Loucy (cell line): ENCODE measurements at regions not wholly inside any gene's neighbourhood (a gene's known extent, or its start where the extent isn't known, plus 50 kb on each side); places are given as distances from the start of the nearest gene placed in this dataset.

Source experiments
- H2AFZ ChIP-seq: fragments of 200-600 bp; sonication (generic); 2 replicates; pipeline ENCODE4 v1.6.0; 2016; ENCODE audit warnings: antibody characterized with exemption, mild to moderate bottlenecking, low read length, moderate library complexity
- H3F3A ChIP-seq: fragments of 200-600 bp; 2 replicates; pipeline ENCODE4 v1.6.0; 2016; ENCODE audit warnings: antibody characterized with exemption, low read depth, mild to moderate bottlenecking
- H3K27me3 ChIP-seq: fragments of 200-600 bp; sonication (generic); 2 replicates; pipeline ENCODE4 v1.6.1; 2014; ENCODE audit warnings: low read length, mild to moderate bottlenecking; ENCODE audit not compliant: insufficient read depth, poor library complexity, severe bottlenecking
- H3K36me3 ChIP-seq: fragments of 200-600 bp; sonication (generic); 2 replicates; pipeline ENCODE4 v1.6.1; 2016; ENCODE audit warnings: low read length; ENCODE audit not compliant: insufficient read depth
- H3K4me1 ChIP-seq: fragments of 200-600 bp; sonication (generic); 2 replicates; pipeline ENCODE4 v1.5.1; 2014; ENCODE audit warnings: low read length, mild to moderate bottlenecking; ENCODE audit not compliant: insufficient read depth, poor library complexity, severe bottlenecking
- H3K4me2 ChIP-seq: fragments of 200-600 bp; sonication (generic); 2 replicates; pipeline ENCODE4 v1.6.0; 2014; ENCODE audit warnings: antibody characterized with exemption, low read length, low read depth, mild to moderate bottlenecking; ENCODE audit not compliant: poor library complexity, severe bottlenecking
- H3K4me3 ChIP-seq: fragments of 200-600 bp; sonication (generic); 2 replicates; pipeline ENCODE4 v1.5.1; 2014; ENCODE audit warnings: low read length, mild to moderate bottlenecking, mixed read lengths; ENCODE audit not compliant: poor library complexity, severe bottlenecking
- H3K79me2 ChIP-seq: fragments of 200-600 bp; sonication (generic); 2 replicates; pipeline ENCODE4 v1.6.1; 2014; ENCODE audit warnings: low read length; ENCODE audit not compliant: insufficient read depth
- H3K9ac ChIP-seq: fragments of 200-600 bp; sonication (generic); 2 replicates; pipeline ENCODE4 v1.6.0; 2014; ENCODE audit warnings: mild to moderate bottlenecking, low read depth, low read length, moderate library complexity; ENCODE audit not compliant: poor library complexity, severe bottlenecking
- H3K9me2 ChIP-seq: fragments of 200-600 bp; sonication (generic); replicated peaks from 2 replicates; pipeline ENCODE4 v1.6.1; 2016; ENCODE audit warnings: low read depth, low read length, mixed read lengths
- H3K9me3 ChIP-seq: fragments of 200-600 bp; sonication (generic); 2 replicates; pipeline ENCODE4 v1.6.1; 2014; ENCODE audit warnings: mild to moderate bottlenecking, antibody characterized with exemption, low read length, low read depth; ENCODE audit not compliant: insufficient read depth
- H4K20me1 ChIP-seq: fragments of 200-600 bp; sonication (generic); 2 replicates; pipeline ENCODE4 v1.6.0; 2014; ENCODE audit warnings: antibody characterized with exemption, low read length, mild to moderate bottlenecking; ENCODE audit not compliant: insufficient read depth, poor library complexity, severe bottlenecking
- EZH2phosphoT487 ChIP-seq: fragments of 200-600 bp; IDR thresholded peaks from 2 replicates; pipeline ENCODE4 v1.6.1; 2018; ENCODE audit warnings: antibody characterized with exemption, mild to moderate bottlenecking, moderate library complexity, borderline replicate concordance
- TF ChIP-seq, protein P1 (sequence below): fragments of 200-600 bp; sonication (generic); conservative IDR thresholded peaks from 2 replicates; pipeline ENCODE4 v1.5.1; 2014; ENCODE audit warnings: mild to moderate bottlenecking, antibody characterized with exemption, low read length

DNA sequence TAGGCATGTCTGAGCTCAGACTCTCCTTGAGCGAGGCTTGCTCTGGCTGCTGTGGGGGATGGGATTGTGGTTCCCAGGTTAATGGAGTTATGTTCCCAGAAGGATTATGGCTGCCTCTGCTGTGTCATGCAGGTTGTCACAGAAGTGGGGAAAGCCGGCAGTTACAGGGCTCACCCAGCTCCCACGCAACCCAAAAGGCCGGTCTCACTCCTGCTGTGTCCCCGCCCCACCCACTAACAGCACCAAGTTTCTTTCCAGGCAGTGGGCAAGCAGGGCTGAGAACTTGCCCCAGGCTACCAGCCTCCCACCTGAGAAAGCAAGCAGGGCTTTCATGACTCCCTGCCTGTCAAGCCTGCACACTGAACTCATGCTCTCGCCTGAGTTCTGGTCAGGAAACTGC lies 750.5 kb downstream of the FRK start:
- TF ChIP-seq, protein P1, sequence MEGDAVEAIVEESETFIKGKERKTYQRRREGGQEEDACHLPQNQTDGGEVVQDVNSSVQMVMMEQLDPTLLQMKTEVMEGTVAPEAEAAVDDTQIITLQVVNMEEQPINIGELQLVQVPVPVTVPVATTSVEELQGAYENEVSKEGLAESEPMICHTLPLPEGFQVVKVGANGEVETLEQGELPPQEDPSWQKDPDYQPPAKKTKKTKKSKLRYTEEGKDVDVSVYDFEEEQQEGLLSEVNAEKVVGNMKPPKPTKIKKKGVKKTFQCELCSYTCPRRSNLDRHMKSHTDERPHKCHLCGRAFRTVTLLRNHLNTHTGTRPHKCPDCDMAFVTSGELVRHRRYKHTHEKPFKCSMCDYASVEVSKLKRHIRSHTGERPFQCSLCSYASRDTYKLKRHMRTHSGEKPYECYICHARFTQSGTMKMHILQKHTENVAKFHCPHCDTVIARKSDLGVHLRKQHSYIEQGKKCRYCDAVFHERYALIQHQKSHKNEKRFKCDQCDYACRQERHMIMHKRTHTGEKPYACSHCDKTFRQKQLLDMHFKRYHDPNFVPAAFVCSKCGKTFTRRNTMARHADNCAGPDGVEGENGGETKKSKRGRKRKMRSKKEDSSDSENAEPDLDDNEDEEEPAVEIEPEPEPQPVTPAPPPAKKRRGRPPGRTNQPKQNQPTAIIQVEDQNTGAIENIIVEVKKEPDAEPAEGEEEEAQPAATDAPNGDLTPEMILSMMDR, result no peak
- no peak for TF ChIP-seq EZH2phosphoT487
- Histone ChIP-seq H3K27me3 (no peaks in the 10 kb centered on the region), H3K79me2 (no peaks in the 10 kb centered on the region), H3F3A (no peaks in the 10 kb centered on the region), H3K9me2 (no peaks in the 10 kb centered on the region), H3K36me3 (no peaks in the 10 kb centered on the region), H3K4me1 (no peaks in the 10 kb centered on the region), H3K4me2 (no peak overlapping the region), H3K9me3 (no peaks in the 10 kb centered on the region), H3K4me3 (no peak overlapping the region), H2AFZ (no peak overlapping the region), H4K20me1 (no peaks in the 10 kb centered on the region), H3K9ac (no peak overlapping the region)

DNA sequence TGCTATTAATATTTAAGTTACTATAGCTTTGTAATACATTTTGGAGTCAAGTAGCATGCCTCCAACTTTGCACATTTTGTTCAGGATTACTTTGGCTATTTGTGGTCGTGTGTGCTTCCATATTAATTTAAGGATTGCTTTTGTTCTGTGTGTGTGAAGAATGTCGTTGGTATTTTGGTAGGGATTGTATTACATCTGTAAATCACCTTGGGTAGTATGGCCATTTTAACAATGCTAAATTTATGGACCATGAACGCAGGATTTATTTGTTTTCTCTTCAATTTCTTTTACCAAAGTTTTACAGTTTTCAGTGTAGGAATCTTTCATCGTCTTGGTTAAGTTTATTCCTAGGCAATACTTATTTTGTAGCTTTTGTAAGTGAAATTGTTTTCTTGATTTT lies 758.0 kb downstream of the FRK start:
- no peaks in the 10 kb centered on the region for H4K20me1 ChIP-seq
- no peak overlapping the region for H3K9ac ChIP-seq
- no peaks in the 10 kb centered on the region for H3K36me3 ChIP-seq
- no peaks in the 10 kb centered on the region for H3F3A ChIP-seq
- H3K79me2 ChIP-seq, result no peaks in the 10 kb centered on the region
- no peak overlapping the region for H3K4me2 ChIP-seq
- H2AFZ ChIP-seq, result no peak overlapping the region
- H3K4me1 ChIP-seq, result no peaks in the 10 kb centered on the region
- H3K27me3 ChIP-seq, result no peaks in the 10 kb centered on the region
- no peak for TF ChIP-seq EZH2phosphoT487
- TF ChIP-seq, protein P1, result no peak
- H3K9me2 ChIP-seq, result no peaks in the 10 kb centered on the region
- no peaks in the 10 kb centered on the region for H3K9me3 ChIP-seq
- no peak overlapping the region for H3K4me3 ChIP-seq

DNA sequence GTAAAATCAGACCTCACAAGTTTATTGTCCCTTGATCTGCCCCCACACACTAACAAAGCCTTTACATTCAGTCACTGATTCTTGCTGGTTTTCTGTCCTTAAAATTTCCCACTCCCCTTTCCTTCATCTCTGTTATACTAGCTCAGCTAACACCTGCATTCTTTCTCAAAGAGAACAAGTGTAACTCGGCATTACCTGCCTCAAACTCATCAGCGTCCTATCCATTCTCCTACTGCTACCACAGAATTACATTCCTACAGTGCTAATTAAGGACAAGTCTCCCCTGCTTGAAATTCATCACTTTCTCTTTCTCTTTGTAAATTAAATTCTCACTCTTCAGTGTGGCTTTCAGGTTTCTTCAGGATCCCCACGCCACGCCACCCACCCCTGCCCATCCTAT lies 773.2 kb downstream of the FRK start:
- Histone ChIP-seq H3K9me2 (no peaks in the 10 kb centered on the region), H3K9me3 (no peaks in the 10 kb centered on the region), H3K36me3 (no peaks in the 10 kb centered on the region), H3K79me2 (no peaks in the 10 kb centered on the region), H3F3A (no peaks in the 10 kb centered on the region), H2AFZ (no peak overlapping the region), H3K4me1 (no peaks in the 10 kb centered on the region), H3K4me3 (no peak overlapping the region), H3K27me3 (no peaks in the 10 kb centered on the region), H3K4me2 (no peak overlapping the region), H3K9ac (no peak overlapping the region), H4K20me1 (no peaks in the 10 kb centered on the region)
- TF ChIP-seq EZH2phosphoT487, result no peak
- TF ChIP-seq, protein P1, result no peak
